Naive thymus-derived CD8-positive, alpha-beta T cell (primary cell): ENCODE measurements at regions not wholly inside any gene's neighbourhood (a gene's known extent, or its start where the extent isn't known, plus 50 kb on each side); places are given as distances from the start of the nearest gene placed in this dataset.
"Not testable (repeated sequence)": the region's sequence is repeated elsewhere in the genome, so short reads cannot be mapped to it uniquely, and the experiment has no call there.

Experiments used
- ATAC-seq, 2 donors: fragments of 150-1000 bp; cut with Tn5 transposase in 1 of 2; sonication (Bioruptor Pico), chemical (Tn5 transposase) in 1 of 2; 1 replicate in 1 of 2; 2 replicates in 1 of 2; pipeline ENCODE4 v1.10.0; 2021; ENCODE audit warnings: mild to moderate bottlenecking in 2 of 2, moderate library complexity in 2 of 2
- POLR2A ChIA-PET: fragments of 350-600 bp; sonication (Branson Sonifier 250); formaldehyde crosslinking; loops from one replicate; lab custom pipeline; 2021; ENCODE audit warnings: antibody characterized with exemption; lab: Charles Lee
- DNase-seq, 10 donors: peaks; one replicate each; pipeline versions ENCODE4 v3.0.0 to v3.0.0-alpha.2; 2020 to 2022
- H3K27ac Mint-ChIP-seq, 10 donors: one replicate each; pipeline ENCODE4 v1.8.0; 2020 to 2022; ENCODE audit warnings: mild to moderate bottlenecking in 10 of 10, mixed read lengths in 10 of 10, moderate library complexity in 4 of 10, inconsistent platforms in 1 of 10
- H3K27me3 Mint-ChIP-seq, 5 donors: one replicate each; pipeline ENCODE4 v1.8.0; 2021 to 2022; ENCODE audit warnings: mixed read lengths in 5 of 5
- H3K36me3 Mint-ChIP-seq, 3 donors: one replicate each; pipeline ENCODE4 v1.8.0; 2020 to 2022; ENCODE audit warnings: mixed read lengths in 3 of 3, mild to moderate bottlenecking in 2 of 3, inconsistent platforms in 1 of 3
- H3K4me1 Mint-ChIP-seq, 4 donors: one replicate each; pipeline ENCODE4 v1.8.0; 2021 to 2022; ENCODE audit warnings: mixed read lengths in 4 of 4
- H3K4me3 Mint-ChIP-seq, 10 donors: one replicate each; pipeline ENCODE4 v1.8.0; 2020 to 2022; ENCODE audit warnings: mild to moderate bottlenecking in 10 of 10, mixed read lengths in 10 of 10, moderate library complexity in 6 of 10, inconsistent platforms in 1 of 10
- H3K9me3 Mint-ChIP-seq, 9 donors: one replicate each; pipeline ENCODE4 v1.8.0; 2020 to 2022; ENCODE audit warnings: mixed read lengths in 9 of 9, mild to moderate bottlenecking in 3 of 9, inconsistent platforms in 1 of 9, moderate library complexity in 1 of 9

- Mint-ChIP-seq H3K36me3 (no peaks in the 10 kb centered on the region), H3K4me3 (no peak overlapping the region), H3K4me1 (no peaks in the 10 kb centered on the region), H3K9me3 (peaks cover 0 to 2% (median 0%) of the 10 kb centered on the region in 9 donors), H3K27me3 (no peaks in the 10 kb centered on the region), H3K27ac (no peak overlapping the region)
- DNase-seq, result no peak
- ATAC-seq, result no peak
- POLR2A ChIA-PET, result no interaction called here
Measured at GRCh38 chr7:113774182-113774807, 144.5 kb downstream of the PPP1R3A start.

GRCh38 chr7:113770146-113770738 lies 148.6 kb downstream of the PPP1R3A start:
- H3K4me1 Mint-ChIP-seq, result no peaks in the 10 kb centered on the region
- H3K4me3 Mint-ChIP-seq, result no peak overlapping the region
- H3K27me3 Mint-ChIP-seq, result no peaks in the 10 kb centered on the region
- H3K36me3 Mint-ChIP-seq, result no peaks in the 10 kb centered on the region
- H3K9me3 Mint-ChIP-seq, result peaks cover 0 to 4% (median 0%) of the 10 kb centered on the region in 9 donors
- POLR2A ChIA-PET, result no interaction called here
- no peak for DNase-seq
- H3K27ac Mint-ChIP-seq, result no peak overlapping the region
- ATAC-seq, result no peak

GRCh38 chr7:113768387-113768786 lies 150.4 kb downstream of the PPP1R3A start:
- Mint-ChIP-seq H3K27ac (no peak overlapping the region), H3K4me1 (no peaks in the 10 kb centered on the region), H3K4me3 (no peak overlapping the region), H3K27me3 (no peaks in the 10 kb centered on the region), H3K9me3 (peaks cover 0 to 4% (median 0%) of the 10 kb centered on the region in 9 donors), H3K36me3 (no peaks in the 10 kb centered on the region)
- DNase-seq (no peak), ATAC-seq (no peak)
- POLR2A ChIA-PET, result no interaction called here

GRCh38 chr7:113764401-113765035 lies 154.3 kb downstream of the PPP1R3A start:
- POLR2A ChIA-PET, result no interaction called here
- no peak for ATAC-seq
- no peaks in the 10 kb centered on the region for H3K27me3 Mint-ChIP-seq
- no peaks in the 10 kb centered on the region for H3K36me3 Mint-ChIP-seq
- H3K9me3 Mint-ChIP-seq, result peaks cover 0 to 10% (median 0%) of the 10 kb centered on the region in 9 donors
- no peak for DNase-seq
- no peaks in the 10 kb centered on the region for H3K4me1 Mint-ChIP-seq
- H3K27ac Mint-ChIP-seq, result no peak overlapping the region
- H3K4me3 Mint-ChIP-seq, result no peak overlapping the region

GRCh38 chr7:113763226-113763625 lies 155.6 kb downstream of the PPP1R3A start:
- no peak overlapping the region for H3K4me3 Mint-ChIP-seq
- H3K36me3 Mint-ChIP-seq, result no peaks in the 10 kb centered on the region
- no peaks in the 10 kb centered on the region for H3K27me3 Mint-ChIP-seq
- POLR2A ChIA-PET, result no interaction called here
- H3K27ac Mint-ChIP-seq, result no peak overlapping the region
- peaks cover 0 to 10% (median 0%) of the 10 kb centered on the region in 9 donors for H3K9me3 Mint-ChIP-seq
- ATAC-seq (no peak), DNase-seq (no peak)
- no peaks in the 10 kb centered on the region for H3K4me1 Mint-ChIP-seq

- POLR2A ChIA-PET, result no interaction called here
- H3K27me3 Mint-ChIP-seq, result no peaks in the 10 kb centered on the region
- H3K36me3 Mint-ChIP-seq, result no peaks in the 10 kb centered on the region
- peaks cover 0 to 5% (median 0%) of the 10 kb centered on the region in 9 donors for H3K9me3 Mint-ChIP-seq
- no peak for DNase-seq
- no peak for ATAC-seq
- H3K27ac Mint-ChIP-seq, result no peak overlapping the region
- H3K4me1 Mint-ChIP-seq, result peaks cover 0 to 1% (median 0%) of the 10 kb centered on the region in 4 donors
- H3K4me3 Mint-ChIP-seq, result no peak overlapping the region
Measured at GRCh38 chr7:113756250-113756649, 162.6 kb downstream of the PPP1R3A start.

GRCh38 chr7:113752689-113753088 lies 166.1 kb downstream of the PPP1R3A start:
- H3K9me3 Mint-ChIP-seq, result peaks cover 0 to 6% (median 1%) of the 10 kb centered on the region in 9 donors
- POLR2A ChIA-PET, result no interaction called here

GRCh38 chr7:113752289-113752688 lies 166.5 kb downstream of the PPP1R3A start:
- DNase-seq (no peak), ATAC-seq (no peak)
- no peaks in the 10 kb centered on the region for H3K4me1 Mint-ChIP-seq
- no peak overlapping the region for H3K27ac Mint-ChIP-seq
- no peak overlapping the region for H3K4me3 Mint-ChIP-seq
- no peaks in the 10 kb centered on the region for H3K36me3 Mint-ChIP-seq
- POLR2A ChIA-PET, result no interaction called here
- H3K9me3 Mint-ChIP-seq, result peaks cover 0 to 6% (median 0%) of the 10 kb centered on the region in 9 donors
- H3K27me3 Mint-ChIP-seq, result no peaks in the 10 kb centered on the region

More at GRCh38 chr7:113752689-113753088, 166.1 kb downstream of the PPP1R3A start:
- no peak overlapping the region for H3K27ac Mint-ChIP-seq
- H3K27me3 Mint-ChIP-seq, result no peaks in the 10 kb centered on the region
- DNase-seq (no peak), ATAC-seq (no peak)
- H3K4me3 Mint-ChIP-seq, result no peak overlapping the region
- H3K4me1 Mint-ChIP-seq, result peaks cover 0 to 1% (median 0%) of the 10 kb centered on the region in 4 donors
- H3K36me3 Mint-ChIP-seq, result no peaks in the 10 kb centered on the region

GRCh38 chr7:113751547-113751946 lies 167.3 kb downstream of the PPP1R3A start:
- H3K27ac Mint-ChIP-seq, result no peak overlapping the region
- no peaks in the 10 kb centered on the region for H3K27me3 Mint-ChIP-seq
- no peaks in the 10 kb centered on the region for H3K4me1 Mint-ChIP-seq
- POLR2A ChIA-PET, result no interaction called here
- ATAC-seq, result no peak
- DNase-seq, result no peak
- peaks cover 0 to 6% (median 0%) of the 10 kb centered on the region in 9 donors for H3K9me3 Mint-ChIP-seq
- H3K36me3 Mint-ChIP-seq, result no peaks in the 10 kb centered on the region
- no peak overlapping the region for H3K4me3 Mint-ChIP-seq

- H3K27me3 Mint-ChIP-seq, POLR2A ChIA-PET, H3K4me3 Mint-ChIP-seq, H3K4me1 Mint-ChIP-seq, H3K9me3 Mint-ChIP-seq, H3K27ac Mint-ChIP-seq, H3K36me3 Mint-ChIP-seq, DNase-seq, ATAC-seq: not testable (repeated sequence)
Measured at GRCh38 chr7:113748385-113748784, 170.4 kb downstream of the PPP1R3A start.

- H3K4me3 Mint-ChIP-seq, H3K27ac Mint-ChIP-seq, H3K36me3 Mint-ChIP-seq, H3K27me3 Mint-ChIP-seq, POLR2A ChIA-PET, ATAC-seq, H3K9me3 Mint-ChIP-seq, H3K4me1 Mint-ChIP-seq: not testable (repeated sequence)
- DNase-seq, result peak in 2 of 10 donors; percentile 10 to 40
Measured at GRCh38 chr7:113742946-113743431, 175.8 kb downstream of the PPP1R3A start.

- Mint-ChIP-seq H3K36me3 (no peaks in the 10 kb centered on the region), H3K4me1 (no peaks in the 10 kb centered on the region), H3K27ac (no peak overlapping the region), H3K27me3 (peaks cover 0 to 4% (median 0%) of the 10 kb centered on the region in 5 donors), H3K9me3 (peaks cover 0 to 10% (median 5%) of the 10 kb centered on the region in 9 donors), H3K4me3 (no peak overlapping the region)
- ATAC-seq, result no peak
- POLR2A ChIA-PET, result no interaction called here
- DNase-seq, result no peak
Measured at GRCh38 chr7:113742377-113742776, 176.4 kb downstream of the PPP1R3A start.

GRCh38 chr7:113731571-113731970 lies 187.2 kb downstream of the PPP1R3A start:
- ATAC-seq, result no peak
- POLR2A ChIA-PET, result no interaction called here
- DNase-seq, result no peak
- Mint-ChIP-seq H3K9me3 (peaks cover 0 to 2% (median 0%) of the 10 kb centered on the region in 9 donors), H3K27me3 (no peaks in the 10 kb centered on the region), H3K36me3 (no peaks in the 10 kb centered on the region), H3K4me1 (no peaks in the 10 kb centered on the region), H3K27ac (no peak overlapping the region), H3K4me3 (no peak overlapping the region)
